ENCODE measurements at regions not wholly inside any gene's neighbourhood (a gene's known extent, or its start where the extent isn't known, plus 50 kb on each side); places are given as distances from the start of the nearest gene placed in this dataset.
"Not testable (repeated sequence)": the region's sequence is repeated elsewhere in the genome, so short reads cannot be mapped to it uniquely, and the experiment has no call there.

DNA sequence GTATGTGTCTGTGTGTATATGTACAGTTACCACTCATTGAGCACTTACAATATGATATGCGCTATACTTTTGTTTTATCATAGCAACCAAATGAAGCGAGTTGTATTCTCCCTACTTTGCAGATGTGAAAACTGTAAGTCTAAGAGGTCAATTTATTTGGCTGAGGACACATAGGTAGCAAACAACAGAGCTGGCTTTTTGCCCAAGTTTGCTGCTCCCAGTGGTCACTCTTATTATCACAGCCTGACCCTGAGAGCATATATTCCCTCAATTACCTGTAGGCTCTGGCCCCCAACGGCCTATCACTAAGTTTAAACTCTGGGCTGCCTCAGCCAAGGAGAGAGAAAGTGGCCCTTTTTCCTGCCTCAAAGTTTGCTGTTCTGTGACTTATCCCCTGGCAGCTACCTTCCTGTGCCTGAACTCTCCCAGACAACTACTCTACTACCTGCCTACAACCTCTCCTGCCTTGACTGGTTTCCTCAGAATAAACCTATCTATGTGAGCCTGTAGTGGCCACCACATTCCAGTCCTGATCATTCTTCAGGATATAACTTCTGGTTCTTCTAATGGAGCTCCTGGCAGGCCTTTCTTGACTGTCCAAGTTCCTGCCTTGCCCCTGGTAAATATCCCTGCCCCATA, 221.8 kb downstream of the FRK start:
- whole genome bisulfite sequencing, 2 experiments (ENCODE audit: insufficient coverage in 2 of 2), result 51 to 80% methylated on average over 2 of the region's 3 CpGs
- no peaks in the 10 kb centered on the region for H3K4me1 ChIP-seq (ENCODE audit: control insufficient read depth, insufficient read depth, low read length, poor library complexity, severe bottlenecking)
- H3K4me3 ChIP-seq (ENCODE audit: extremely low read depth, insufficient read depth, low read length, poor library complexity, severe bottlenecking), result no peak overlapping the region
- no peak overlapping the region for H3K27ac ChIP-seq (ENCODE audit: low read depth, low read length, severe bottlenecking)
- no peaks in the 10 kb centered on the region for H3K36me3 ChIP-seq (ENCODE audit: control insufficient read depth, insufficient read depth, low read length)
- H3K9me3 ChIP-seq (ENCODE audit: control insufficient read depth, low read length), result no peaks in the 10 kb centered on the region

DNA sequence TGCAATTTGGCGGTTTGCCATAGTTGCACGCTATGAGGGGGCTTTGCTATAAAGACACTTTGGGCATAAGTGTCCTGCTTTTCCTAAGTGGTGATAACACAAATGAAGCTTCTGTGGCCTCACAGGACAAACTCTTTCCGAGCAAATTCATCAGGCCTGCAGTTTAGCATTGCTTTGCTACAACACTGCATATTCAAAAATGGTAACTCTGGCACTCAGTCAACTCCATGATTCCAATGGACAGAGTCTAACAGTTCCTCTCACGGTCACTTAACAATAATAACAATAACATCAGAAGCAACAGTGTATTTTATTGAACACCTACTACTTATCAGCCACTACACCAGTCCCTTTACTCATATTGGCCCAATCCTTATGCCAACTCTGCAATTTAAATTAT, 222.5 kb downstream of the FRK start:
- Histone ChIP-seq H3K27ac (ENCODE audit: low read depth, low read length, severe bottlenecking) (no peak overlapping the region), H3K9me3 (ENCODE audit: control insufficient read depth, low read length) (no peaks in the 10 kb centered on the region), H3K36me3 (ENCODE audit: control insufficient read depth, insufficient read depth, low read length) (no peaks in the 10 kb centered on the region), H3K4me3 (ENCODE audit: extremely low read depth, insufficient read depth, low read length, poor library complexity, severe bottlenecking) (no peak overlapping the region), H3K4me1 (ENCODE audit: control insufficient read depth, insufficient read depth, low read length, poor library complexity, severe bottlenecking) (no peaks in the 10 kb centered on the region)
- WGBS, 2 experiments (ENCODE audit: insufficient coverage in 2 of 2), result 78 to 97% methylated on average over 4 of the region's 4 CpGs

DNA sequence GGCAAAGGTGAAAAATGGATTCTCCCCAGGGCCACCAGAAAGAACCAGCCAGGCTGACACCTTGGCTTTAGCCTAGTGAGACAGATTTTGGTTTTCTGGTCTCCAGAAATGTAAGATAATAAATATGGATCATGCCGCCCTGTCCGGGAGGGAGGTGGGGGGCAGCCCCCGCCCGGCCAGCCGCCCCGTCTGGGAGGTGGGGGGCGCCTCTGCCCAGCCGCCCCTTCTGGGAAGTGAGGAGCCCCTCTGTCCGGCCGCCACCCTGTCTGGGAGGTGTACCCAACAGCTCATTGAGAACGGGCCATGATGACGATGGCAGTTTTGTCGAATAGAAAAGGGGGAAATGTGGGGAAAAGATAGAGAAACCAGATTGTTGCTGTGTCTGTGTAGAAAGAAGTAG, 224.3 kb downstream of the FRK start:
- H3K4me3 ChIP-seq (ENCODE audit: extremely low read depth, insufficient read depth, low read length, poor library complexity, severe bottlenecking); H3K27ac ChIP-seq (ENCODE audit: low read depth, low read length, severe bottlenecking); H3K36me3 ChIP-seq (ENCODE audit: control insufficient read depth, insufficient read depth, low read length); H3K4me1 ChIP-seq (ENCODE audit: control insufficient read depth, insufficient read depth, low read length, poor library complexity, severe bottlenecking); H3K9me3 ChIP-seq (ENCODE audit: control insufficient read depth, low read length): not testable (repeated sequence)
- no CpG with 5 or more reads among the region's 13 CpGs for WGBS, 2 experiments (ENCODE audit: insufficient coverage in 2 of 2)

DNA sequence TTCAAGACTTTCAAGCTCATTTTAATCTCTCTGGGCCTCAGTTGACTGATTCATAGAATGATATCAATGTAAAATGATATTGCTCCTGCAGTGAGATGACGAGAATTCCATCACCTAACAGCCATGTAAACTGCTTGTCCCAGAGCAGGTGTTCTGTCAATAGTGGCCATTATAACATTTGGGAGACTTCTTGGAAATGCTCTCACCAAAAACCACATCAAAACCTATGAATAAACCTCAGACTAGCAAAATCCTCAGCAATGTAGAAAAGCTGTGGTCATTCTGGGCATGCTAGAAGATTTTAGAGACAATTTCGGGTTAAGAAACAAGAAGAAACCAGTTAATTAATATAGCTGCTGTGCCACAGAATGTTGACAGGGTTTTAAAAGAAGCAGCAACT, 225.4 kb downstream of the FRK start:
- H3K4me1 ChIP-seq (ENCODE audit: control insufficient read depth, insufficient read depth, low read length, poor library complexity, severe bottlenecking), result no peaks in the 10 kb centered on the region
- H3K27ac ChIP-seq (ENCODE audit: low read depth, low read length, severe bottlenecking), result no peak overlapping the region
- no peak overlapping the region for H3K4me3 ChIP-seq (ENCODE audit: extremely low read depth, insufficient read depth, low read length, poor library complexity, severe bottlenecking)
- WGBS, 2 experiments (ENCODE audit: insufficient coverage in 2 of 2), result 67% methylated on average over 1 of the region's 2 CpGs; no CpG with 5 or more reads in 1 of the 2 experiments
- H3K9me3 ChIP-seq (ENCODE audit: control insufficient read depth, low read length), result no peaks in the 10 kb centered on the region
- H3K36me3 ChIP-seq (ENCODE audit: control insufficient read depth, insufficient read depth, low read length), result no peaks in the 10 kb centered on the region

DNA sequence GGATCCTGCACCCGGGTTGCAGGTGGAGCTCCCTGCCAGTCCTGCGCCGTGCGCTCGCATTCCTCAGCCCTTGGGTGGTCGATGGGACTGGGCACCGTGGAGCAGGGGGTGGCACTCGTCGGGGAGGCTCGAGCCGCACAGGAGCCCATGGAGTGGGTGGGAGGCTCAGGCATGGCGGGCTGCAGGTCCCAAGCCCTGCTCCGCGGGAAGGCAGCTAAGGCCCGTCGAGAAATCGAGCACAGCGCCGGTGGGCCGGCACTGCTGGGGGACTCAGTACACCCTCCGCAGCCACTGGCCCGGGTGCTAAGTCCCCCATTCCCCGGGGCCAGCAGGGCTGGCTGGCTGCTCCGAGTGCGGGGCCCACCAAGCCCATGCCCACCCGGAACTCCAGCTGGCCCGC, 226.1 kb downstream of the FRK start:
- H3K9me3 ChIP-seq (ENCODE audit: control insufficient read depth, low read length); H3K4me1 ChIP-seq (ENCODE audit: control insufficient read depth, insufficient read depth, low read length, poor library complexity, severe bottlenecking); H3K36me3 ChIP-seq (ENCODE audit: control insufficient read depth, insufficient read depth, low read length); H3K4me3 ChIP-seq (ENCODE audit: extremely low read depth, insufficient read depth, low read length, poor library complexity, severe bottlenecking); H3K27ac ChIP-seq (ENCODE audit: low read depth, low read length, severe bottlenecking): not testable (repeated sequence)
- WGBS, 2 experiments (ENCODE audit: insufficient coverage in 2 of 2), result 97% methylated on average over 5 to 20 of the region's 27 CpGs

DNA sequence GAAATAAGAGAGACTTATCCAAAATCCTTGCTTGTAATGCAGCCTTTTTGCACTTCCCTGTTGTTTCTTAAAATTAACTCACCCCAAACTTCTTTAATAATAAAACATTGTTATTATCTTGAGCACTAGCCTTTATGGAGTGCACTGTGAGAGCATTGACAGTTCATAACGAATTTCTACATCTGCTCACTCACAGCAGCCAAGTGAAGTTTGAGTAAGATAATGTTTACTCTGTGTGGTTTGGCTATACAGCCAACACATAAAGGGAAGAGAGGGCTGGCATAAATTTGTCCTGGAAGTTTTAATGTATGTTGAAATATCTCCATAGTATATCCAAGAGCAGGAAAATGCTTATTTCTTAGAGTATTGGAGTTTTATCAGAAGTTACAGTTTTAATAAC, 227.9 kb downstream of the FRK start:
- WGBS, 2 experiments (ENCODE audit: insufficient coverage in 2 of 2), result 86% methylated on average over 1 of the region's 1 CpG; no CpG with 5 or more reads in 1 of the 2 experiments
- no peaks in the 10 kb centered on the region for H3K4me1 ChIP-seq (ENCODE audit: control insufficient read depth, insufficient read depth, low read length, poor library complexity, severe bottlenecking)
- H3K27ac ChIP-seq (ENCODE audit: low read depth, low read length, severe bottlenecking), result no peak overlapping the region
- no peaks in the 10 kb centered on the region for H3K36me3 ChIP-seq (ENCODE audit: control insufficient read depth, insufficient read depth, low read length)
- H3K4me3 ChIP-seq (ENCODE audit: extremely low read depth, insufficient read depth, low read length, poor library complexity, severe bottlenecking), result no peak overlapping the region
- no peaks in the 10 kb centered on the region for H3K9me3 ChIP-seq (ENCODE audit: control insufficient read depth, low read length)

DNA sequence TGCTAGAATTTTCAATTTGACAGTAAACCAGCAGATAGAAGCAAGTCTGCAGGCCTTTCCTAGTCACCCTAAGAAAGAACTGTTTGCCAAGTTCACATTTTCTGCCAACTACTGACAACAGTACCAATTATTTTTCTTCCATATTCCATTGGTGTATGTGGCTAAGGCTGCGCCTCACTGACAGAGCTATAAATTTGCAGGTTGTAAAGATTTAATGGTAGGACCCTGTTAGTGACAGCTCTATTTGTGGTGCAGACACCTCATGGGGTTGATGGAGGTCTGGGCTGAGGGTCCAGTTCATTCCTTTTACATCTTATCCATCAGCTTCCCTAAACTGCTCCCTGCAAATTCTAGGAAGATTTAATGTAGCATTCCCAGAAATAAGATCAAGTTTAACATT, 228.5 kb downstream of the FRK start:
- Histone ChIP-seq H3K4me1 (ENCODE audit: control insufficient read depth, insufficient read depth, low read length, poor library complexity, severe bottlenecking) (no peaks in the 10 kb centered on the region), H3K27ac (ENCODE audit: low read depth, low read length, severe bottlenecking) (no peak overlapping the region), H3K4me3 (ENCODE audit: extremely low read depth, insufficient read depth, low read length, poor library complexity, severe bottlenecking) (no peak overlapping the region), H3K36me3 (ENCODE audit: control insufficient read depth, insufficient read depth, low read length) (no peaks in the 10 kb centered on the region), H3K9me3 (ENCODE audit: control insufficient read depth, low read length) (no peaks in the 10 kb centered on the region)
- WGBS, 2 experiments (ENCODE audit: insufficient coverage in 2 of 2), result no CpG with 5 or more reads among the region's 1 CpG

DNA sequence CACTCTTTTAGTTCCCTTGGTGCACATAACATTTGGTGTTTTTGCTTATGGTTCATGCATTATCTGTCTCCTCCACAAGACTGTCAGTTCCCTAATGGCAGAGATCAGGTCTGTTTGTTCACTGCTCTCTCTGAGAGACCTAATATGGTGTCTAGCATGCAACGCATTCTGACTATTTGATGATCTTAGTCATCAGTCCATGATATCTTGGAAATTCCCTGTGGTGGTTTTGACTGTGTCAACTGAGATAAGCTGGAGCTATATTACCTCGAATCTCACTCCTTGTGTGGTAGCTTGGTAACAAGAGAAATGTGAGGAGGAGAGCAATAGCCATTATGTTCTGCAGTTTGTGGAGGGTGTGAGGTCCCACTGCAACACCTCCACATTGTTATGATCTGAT, 229.8 kb downstream of the FRK start:
- 92% methylated on average over 2 of the region's 2 CpGs; no CpG with 5 or more reads in 1 of the 2 experiments for WGBS, 2 experiments (ENCODE audit: insufficient coverage in 2 of 2)
- Histone ChIP-seq H3K4me1 (ENCODE audit: control insufficient read depth, insufficient read depth, low read length, poor library complexity, severe bottlenecking) (no peaks in the 10 kb centered on the region), H3K36me3 (ENCODE audit: control insufficient read depth, insufficient read depth, low read length) (no peaks in the 10 kb centered on the region), H3K27ac (ENCODE audit: low read depth, low read length, severe bottlenecking) (no peak overlapping the region), H3K9me3 (ENCODE audit: control insufficient read depth, low read length) (no peaks in the 10 kb centered on the region), H3K4me3 (ENCODE audit: extremely low read depth, insufficient read depth, low read length, poor library complexity, severe bottlenecking) (no peak overlapping the region)

DNA sequence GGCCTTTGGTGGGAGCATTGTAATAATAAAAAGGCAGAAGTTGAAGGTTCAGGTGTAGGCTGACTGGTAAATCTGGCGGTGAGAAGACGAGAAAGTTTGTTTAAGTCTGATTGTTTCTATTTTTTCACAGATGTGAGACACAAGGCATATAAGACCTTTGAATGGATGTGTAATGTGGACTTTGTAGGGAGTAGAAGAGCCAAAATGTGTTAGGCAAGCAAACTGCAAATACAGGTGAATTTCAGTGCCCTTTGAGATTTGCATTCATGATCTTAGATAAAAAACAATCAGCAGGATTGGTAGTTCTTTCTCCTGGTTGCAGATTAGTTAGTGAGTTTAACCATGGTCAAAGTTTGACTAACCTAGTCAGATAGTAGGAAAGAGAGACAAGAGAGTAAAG, 238.9 kb downstream of the FRK start:
- Histone ChIP-seq H3K27ac (ENCODE audit: low read depth, low read length, severe bottlenecking) (no peak overlapping the region), H3K4me3 (ENCODE audit: extremely low read depth, insufficient read depth, low read length, poor library complexity, severe bottlenecking) (no peak overlapping the region), H3K9me3 (ENCODE audit: control insufficient read depth, low read length) (no peaks in the 10 kb centered on the region), H3K36me3 (ENCODE audit: control insufficient read depth, insufficient read depth, low read length) (no peaks in the 10 kb centered on the region), H3K4me1 (ENCODE audit: control insufficient read depth, insufficient read depth, low read length, poor library complexity, severe bottlenecking) (peaks cover 5% of the 10 kb centered on the region)
- WGBS, 2 experiments (ENCODE audit: insufficient coverage in 2 of 2), result 94% methylated on average over 2 of the region's 2 CpGs; no CpG with 5 or more reads in 1 of the 2 experiments

DNA sequence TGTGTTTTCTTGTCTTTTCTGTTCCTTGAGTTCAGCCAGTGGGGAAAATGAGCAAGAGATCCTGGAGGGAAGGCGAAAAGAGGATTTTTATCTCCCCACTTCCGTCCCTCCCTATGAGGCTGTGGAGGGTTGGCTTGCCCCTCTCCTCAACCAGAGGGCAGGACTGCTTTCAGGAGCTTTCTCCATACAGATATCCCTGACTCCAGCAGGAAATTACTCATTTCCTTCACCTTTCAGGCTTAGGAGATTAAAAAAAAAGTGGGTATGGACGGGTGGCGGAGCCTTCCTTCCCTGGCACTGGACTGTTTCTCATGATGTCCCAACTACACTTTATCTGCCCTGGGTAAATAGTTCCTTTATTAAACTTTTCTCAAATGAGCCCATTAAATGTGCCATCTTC, 241.2 kb downstream of the FRK start:
- no peak overlapping the region for H3K27ac ChIP-seq (ENCODE audit: low read depth, low read length, severe bottlenecking)

DNA sequence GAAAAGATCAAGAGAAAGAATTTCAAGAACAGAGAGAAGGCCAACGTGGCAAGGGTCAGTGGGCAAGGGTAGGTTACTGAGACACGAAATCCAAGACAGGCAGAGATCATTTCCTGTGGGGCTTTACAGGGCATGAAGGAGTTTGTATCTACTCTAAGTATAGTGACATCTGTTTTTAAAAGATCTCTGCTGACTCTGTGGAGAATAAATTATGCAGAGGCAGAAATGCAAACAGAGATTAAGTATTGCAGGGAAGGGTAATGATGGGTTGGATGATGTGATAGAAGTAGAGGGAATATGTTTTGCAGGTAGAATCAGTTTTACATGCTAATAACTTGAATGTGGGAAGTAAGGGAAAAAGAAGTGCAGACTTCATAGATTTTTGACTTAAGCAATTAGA, 243.5 kb downstream of the FRK start:
- H3K36me3 ChIP-seq (ENCODE audit: control insufficient read depth, insufficient read depth, low read length), result no peaks in the 10 kb centered on the region

More for the DNA sequence above, 241.2 kb downstream of the FRK start:
- Histone ChIP-seq H3K36me3 (ENCODE audit: control insufficient read depth, insufficient read depth, low read length) (no peaks in the 10 kb centered on the region), H3K4me1 (ENCODE audit: control insufficient read depth, insufficient read depth, low read length, poor library complexity, severe bottlenecking) (peaks cover 5% of the 10 kb centered on the region), H3K9me3 (ENCODE audit: control insufficient read depth, low read length) (no peaks in the 10 kb centered on the region), H3K4me3 (ENCODE audit: extremely low read depth, insufficient read depth, low read length, poor library complexity, severe bottlenecking) (no peak overlapping the region)
- no CpG with 5 or more reads among the region's 4 CpGs for WGBS, 2 experiments (ENCODE audit: insufficient coverage in 2 of 2)

More for the DNA sequence above, 243.5 kb downstream of the FRK start:
- no peaks in the 10 kb centered on the region for H3K9me3 ChIP-seq (ENCODE audit: control insufficient read depth, low read length)
- H3K27ac ChIP-seq (ENCODE audit: low read depth, low read length, severe bottlenecking), result no peak overlapping the region
- no peak overlapping the region for H3K4me3 ChIP-seq (ENCODE audit: extremely low read depth, insufficient read depth, low read length, poor library complexity, severe bottlenecking)
- WGBS, 2 experiments (ENCODE audit: insufficient coverage in 2 of 2), result 77 to 83% methylated on average over 2 of the region's 2 CpGs
- H3K4me1 ChIP-seq (ENCODE audit: control insufficient read depth, insufficient read depth, low read length, poor library complexity, severe bottlenecking), result peaks cover 5% of the 10 kb centered on the region

Measured in mesodermal cell (in vitro differentiated cells).